Keratinocyte (primary cell): ENCODE measurements at regions not wholly inside any gene's neighbourhood (a gene's known extent, or its start where the extent isn't known, plus 50 kb on each side); places are given as distances from the start of the nearest gene placed in this dataset.

Source experiments
- DNase-seq: peaks from one replicate; pipeline ENCODE4 v3.0.0-alpha.2; 2011; ENCODE audit warnings: low read depth, missing footprints, low spot score
- FAIRE-seq: peaks from 2 replicates; lab custom pipeline; 2011; peaks lifted over from hg19 to GRCh38; lab: Jason Lieb, UNC
- H2AFZ ChIP-seq: 2 replicates; pipeline ENCODE4 v1.6.0; 2012; ENCODE audit warnings: low read length, control low read depth, inconsistent platforms; ENCODE audit not compliant: control insufficient read depth
- H3K27ac ChIP-seq: 2 replicates; pipeline ENCODE4 v1.5.1; 2011; ENCODE audit warnings: low read length; ENCODE audit not compliant: control insufficient read depth, insufficient read depth
- H3K27me3 ChIP-seq: 3 replicates; pipeline ENCODE4 v1.6.0; 2011; ENCODE audit warnings: low read length; ENCODE audit not compliant: control insufficient read depth, insufficient read depth; ENCODE audit errors: extremely low read depth
- H3K36me3 ChIP-seq, 2 experiments: 2 replicates in 1 of 2; 3 replicates in 1 of 2; pipeline ENCODE4 v1.5.1; 2011; ENCODE audit warnings: low read length in 2 of 2, mild to moderate bottlenecking in 1 of 2; ENCODE audit not compliant: control insufficient read depth in 2 of 2, insufficient read depth in 2 of 2; ENCODE audit errors: extremely low read depth in 1 of 2
- H3K4me1 ChIP-seq: 3 replicates; pipeline ENCODE4 v1.5.1; 2011; ENCODE audit warnings: low read length; ENCODE audit not compliant: control insufficient read depth, insufficient read depth; ENCODE audit errors: extremely low read depth
- H3K4me2 ChIP-seq: 3 replicates; pipeline ENCODE4 v1.6.0; 2011; ENCODE audit warnings: low read depth, low read length; ENCODE audit not compliant: control insufficient read depth, insufficient read depth; ENCODE audit errors: extremely low read depth
- H3K4me3 ChIP-seq, 3 experiments: fragments of 200-600 bp in 1 of 3; sonication (generic) in 1 of 3; 2 replicates in 2 of 3; 3 replicates in 1 of 3; pipeline ENCODE4 v1.5.1; 2011 to 2016; ENCODE audit warnings: low read length in 3 of 3, mild to moderate bottlenecking in 3 of 3, control low read depth in 2 of 3, inconsistent platforms in 1 of 3, low read depth in 1 of 3, mixed read lengths in 1 of 3, mixed run types in 1 of 3, moderate library complexity in 1 of 3; ENCODE audit not compliant: control insufficient read depth in 2 of 3, insufficient read depth in 2 of 3; ENCODE audit errors: extremely low read depth in 1 of 3
- H3K79me2 ChIP-seq: 2 replicates; pipeline ENCODE4 v1.6.0; 2012; ENCODE audit warnings: low read length; ENCODE audit not compliant: control insufficient read depth, insufficient read depth
- H3K9ac ChIP-seq: 3 replicates; pipeline ENCODE4 v1.6.0; 2011; ENCODE audit warnings: low read length; ENCODE audit not compliant: control insufficient read depth, insufficient read depth; ENCODE audit errors: extremely low read depth
- H3K9me1 ChIP-seq: 3 replicates; pipeline ENCODE4 v1.6.0; 2011; ENCODE audit warnings: low read length; ENCODE audit not compliant: control insufficient read depth, insufficient read depth; ENCODE audit errors: extremely low read depth
- H3K9me3 ChIP-seq: 2 replicates; pipeline ENCODE4 v1.5.1; 2012; ENCODE audit warnings: low read depth, low read length; ENCODE audit not compliant: control insufficient read depth
- H4K20me1 ChIP-seq: 3 replicates; pipeline ENCODE4 v1.6.0; 2011; ENCODE audit warnings: low read length; ENCODE audit not compliant: control insufficient read depth, insufficient read depth; ENCODE audit errors: extremely low read depth
- EZH2 ChIP-seq: IDR thresholded peaks from one replicate; pipeline ENCODE4 v1.6.1; 2012; ENCODE audit warnings: inconsistent platforms, mild to moderate bottlenecking, low read length, moderate library complexity
- dilution Hi-C: fragments of 300-500 bp; cut with MboI; formaldehyde crosslinking; loops from one replicate; pipeline ENCODE4 v1.7.0; 2020; ENCODE audit warnings: low sequenced_read_pairs; ENCODE audit not compliant: extremely low pct_ligation_motif_present
- TF ChIP-seq, protein P1 (sequence below), 3 experiments: IDR thresholded peaks in 1 of 3; conservative IDR thresholded peaks in 1 of 3; optimal IDR thresholded peaks in 1 of 3; 2 replicates in 2 of 3; 3 replicates in 1 of 3; pipeline versions ENCODE3 to v1.5.1; 2011; ENCODE audit warnings: low read length in 3 of 3, mild to moderate bottlenecking in 3 of 3, moderate library complexity in 2 of 3, control low read depth in 1 of 3, inconsistent platforms in 1 of 3; ENCODE audit not compliant: insufficient read depth in 2 of 3; ENCODE audit errors: extremely low read depth in 1 of 3

DNA sequence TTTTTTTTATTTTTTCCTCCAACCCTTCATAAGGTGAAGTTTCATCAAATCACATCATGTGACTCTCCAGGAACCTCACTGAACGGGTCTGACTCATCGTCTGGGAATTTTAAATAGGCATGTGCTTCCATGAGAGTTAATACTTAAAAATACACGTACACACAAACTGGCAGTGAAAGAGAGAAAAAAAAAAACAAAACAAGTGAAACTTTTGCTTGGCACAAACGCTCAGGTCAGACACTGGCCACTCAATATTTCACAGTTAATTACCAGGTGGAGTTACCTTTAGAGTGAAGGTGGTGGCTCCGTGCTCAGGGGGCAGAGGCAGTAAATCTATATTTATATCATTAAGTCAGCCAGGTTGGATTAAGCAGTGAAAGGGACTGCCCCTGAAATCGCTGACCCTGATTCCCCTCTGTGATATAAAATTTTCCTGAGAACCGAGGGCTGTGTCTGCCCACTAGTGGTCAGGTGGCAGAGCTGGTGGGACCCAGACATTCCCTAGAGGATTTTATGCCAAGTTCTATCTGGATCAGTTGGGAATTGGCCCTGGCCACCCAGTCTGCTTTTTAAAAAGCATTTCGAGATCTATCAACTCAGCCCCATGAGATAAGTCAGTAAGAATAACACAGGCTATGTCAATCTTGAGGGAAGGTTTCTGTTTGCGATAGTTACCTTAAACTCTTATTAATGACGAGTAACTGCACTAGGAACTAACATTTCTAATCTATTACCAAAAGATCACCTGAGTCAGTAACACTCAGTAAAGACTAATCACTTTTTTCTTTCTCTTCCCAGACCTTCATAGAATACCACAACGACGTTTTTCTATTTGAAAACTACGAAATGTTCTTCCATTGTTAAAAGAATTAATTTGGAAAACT is 259.1 kb downstream of the HDGFL1 start:
- Histone ChIP-seq H3K9me3 (no peaks in the 10 kb centered on the region), H3K79me2 (no peaks in the 10 kb centered on the region), H2AFZ (peak overlapping the region; percentile 87), H3K9ac (peak overlapping the region; percentile 79), H3K9me1 (no peaks in the 10 kb centered on the region), H3K4me3 (peak overlapping the region in 2 of 3 experiments; percentile 36 to 38), H3K4me1 (peaks cover 17% of the 10 kb centered on the region), H3K36me3 (no peaks in the 10 kb centered on the region), H3K27me3 (no peaks in the 10 kb centered on the region), H4K20me1 (no peaks in the 10 kb centered on the region), H3K4me2 (peak overlapping the region; percentile 87), H3K27ac (peak overlapping the region; percentile 81)
- DNase-seq, result peak; percentile 87
- TF ChIP-seq, protein P1, sequence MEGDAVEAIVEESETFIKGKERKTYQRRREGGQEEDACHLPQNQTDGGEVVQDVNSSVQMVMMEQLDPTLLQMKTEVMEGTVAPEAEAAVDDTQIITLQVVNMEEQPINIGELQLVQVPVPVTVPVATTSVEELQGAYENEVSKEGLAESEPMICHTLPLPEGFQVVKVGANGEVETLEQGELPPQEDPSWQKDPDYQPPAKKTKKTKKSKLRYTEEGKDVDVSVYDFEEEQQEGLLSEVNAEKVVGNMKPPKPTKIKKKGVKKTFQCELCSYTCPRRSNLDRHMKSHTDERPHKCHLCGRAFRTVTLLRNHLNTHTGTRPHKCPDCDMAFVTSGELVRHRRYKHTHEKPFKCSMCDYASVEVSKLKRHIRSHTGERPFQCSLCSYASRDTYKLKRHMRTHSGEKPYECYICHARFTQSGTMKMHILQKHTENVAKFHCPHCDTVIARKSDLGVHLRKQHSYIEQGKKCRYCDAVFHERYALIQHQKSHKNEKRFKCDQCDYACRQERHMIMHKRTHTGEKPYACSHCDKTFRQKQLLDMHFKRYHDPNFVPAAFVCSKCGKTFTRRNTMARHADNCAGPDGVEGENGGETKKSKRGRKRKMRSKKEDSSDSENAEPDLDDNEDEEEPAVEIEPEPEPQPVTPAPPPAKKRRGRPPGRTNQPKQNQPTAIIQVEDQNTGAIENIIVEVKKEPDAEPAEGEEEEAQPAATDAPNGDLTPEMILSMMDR (optimal IDR thresholded peaks at IDR 0.05 in 1 of 3, IDR thresholded peaks at IDR 0.05 in 1 of 3, conservative IDR thresholded peaks at IDR 0.05 in 1 of 3; ENCODE audit: extremely low read depth in 1 of 3, insufficient read depth in 2 of 3, low read length in 3 of 3), result peak; percentile 61 to 79 (median 71)
- TF ChIP-seq EZH2, result no peak
- FAIRE-seq, result peak; percentile 74
- dilution Hi-C loops, result no loop called here

DNA sequence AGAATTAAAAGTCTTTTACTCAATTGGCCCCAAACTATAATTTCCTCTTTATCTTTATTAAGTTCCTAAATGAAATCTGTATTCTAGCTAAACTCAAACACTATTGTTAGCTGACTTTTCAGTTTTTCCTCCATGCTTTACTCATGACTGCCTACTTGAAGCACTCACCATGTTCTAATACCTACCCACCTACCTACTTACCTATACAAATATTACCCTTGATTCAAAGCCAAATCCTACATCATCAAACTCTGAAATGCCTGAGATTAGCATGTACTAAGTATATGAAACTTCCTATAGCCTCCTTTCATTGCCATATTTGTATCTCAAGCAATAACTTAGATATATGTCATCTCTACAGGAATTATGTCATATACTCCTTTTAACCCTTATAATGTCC is 259.7 kb downstream of the HDGFL1 start:
- Histone ChIP-seq H3K4me1 (peaks cover 17% of the 10 kb centered on the region), H3K9me1 (no peaks in the 10 kb centered on the region), H3K4me2 (no peak overlapping the region), H3K79me2 (no peaks in the 10 kb centered on the region), H3K4me3 (no peak overlapping the region), H4K20me1 (no peaks in the 10 kb centered on the region), H3K9me3 (no peaks in the 10 kb centered on the region), H3K36me3 (no peaks in the 10 kb centered on the region), H2AFZ (no peak overlapping the region), H3K27ac (peak overlapping the region; percentile 81), H3K27me3 (no peaks in the 10 kb centered on the region), H3K9ac (no peak overlapping the region)
- no peak for TF ChIP-seq EZH2
- TF ChIP-seq, protein P1 (optimal IDR thresholded peaks at IDR 0.05 in 1 of 3, IDR thresholded peaks at IDR 0.05 in 1 of 3, conservative IDR thresholded peaks at IDR 0.05 in 1 of 3; ENCODE audit: extremely low read depth in 1 of 3, insufficient read depth in 2 of 3, low read length in 3 of 3), result no peak
- DNase-seq, result no peak
- dilution Hi-C loops, result no loop called here
- no peak for FAIRE-seq
